ENCODE measurements at regions not wholly inside any gene's neighbourhood (a gene's known extent, or its start where the extent isn't known, plus 50 kb on each side); places are given as distances from the start of the nearest gene placed in this dataset.

DNA sequence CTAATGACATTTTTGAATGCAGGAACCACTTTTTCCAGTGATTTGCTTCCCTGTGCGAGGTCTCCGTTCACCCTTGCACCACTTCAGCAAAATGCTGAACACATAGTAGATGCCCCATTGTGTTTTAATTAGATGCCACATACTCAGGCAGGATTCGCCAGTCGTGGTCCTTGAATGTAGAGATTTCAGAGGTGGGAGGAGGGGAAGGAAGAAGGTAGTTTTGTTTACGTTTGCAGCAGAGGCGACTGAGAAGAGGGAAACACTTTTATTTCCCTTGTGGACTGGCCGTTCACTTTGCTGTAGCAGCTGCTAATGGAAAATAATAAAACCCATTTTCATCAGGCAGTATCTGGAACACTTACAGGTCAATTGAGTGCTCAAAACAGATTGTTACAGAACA is 262.8 kb upstream of the TBL1XR1 start:
- Histone ChIP-seq H3K9ac (ENCODE audit: insufficient read depth, low read depth, low read length) (no peak overlapping the region), H3K4me1 (ENCODE audit: insufficient read depth, low read length) (no peaks in the 10 kb centered on the region), H3K27me3 (ENCODE audit: control insufficient read depth in 1 of 2, insufficient read depth in 2 of 2, low read length in 2 of 2) (no peaks in the 10 kb centered on the region; a peak in 1 of 5 replicates), H3K27ac (ENCODE audit: extremely low read length, insufficient read depth, low read length) (no peak overlapping the region), H3K36me3 (replicated peaks in 1 of 2; ENCODE audit: control insufficient read depth in 1 of 2, insufficient read depth in 2 of 2, low read length in 2 of 2) (no peaks in the 10 kb centered on the region), H3K4me3 (replicated peaks in 1 of 3; ENCODE audit: insufficient read depth in 1 of 3, low read depth in 2 of 3, low read length in 3 of 3) (no peak overlapping the region), H2AFZ (ENCODE audit: low read length) (no peak overlapping the region), H4K20me1 (ENCODE audit: insufficient read depth, low read length) (no peaks in the 10 kb centered on the region), H3K79me2 (ENCODE audit: insufficient read depth, low read length) (no peaks in the 10 kb centered on the region), H3K9me3 (ENCODE audit: low read length) (no peaks in the 10 kb centered on the region), H3K4me2 (ENCODE audit: low read depth, low read length) (no peak overlapping the region)
- 51% methylated on average over 7 of the region's 7 CpGs for WGBS (ENCODE audit: low lambda C conversion rate)
- no peak for FAIRE-seq
- TF ChIP-seq, protein P1, sequence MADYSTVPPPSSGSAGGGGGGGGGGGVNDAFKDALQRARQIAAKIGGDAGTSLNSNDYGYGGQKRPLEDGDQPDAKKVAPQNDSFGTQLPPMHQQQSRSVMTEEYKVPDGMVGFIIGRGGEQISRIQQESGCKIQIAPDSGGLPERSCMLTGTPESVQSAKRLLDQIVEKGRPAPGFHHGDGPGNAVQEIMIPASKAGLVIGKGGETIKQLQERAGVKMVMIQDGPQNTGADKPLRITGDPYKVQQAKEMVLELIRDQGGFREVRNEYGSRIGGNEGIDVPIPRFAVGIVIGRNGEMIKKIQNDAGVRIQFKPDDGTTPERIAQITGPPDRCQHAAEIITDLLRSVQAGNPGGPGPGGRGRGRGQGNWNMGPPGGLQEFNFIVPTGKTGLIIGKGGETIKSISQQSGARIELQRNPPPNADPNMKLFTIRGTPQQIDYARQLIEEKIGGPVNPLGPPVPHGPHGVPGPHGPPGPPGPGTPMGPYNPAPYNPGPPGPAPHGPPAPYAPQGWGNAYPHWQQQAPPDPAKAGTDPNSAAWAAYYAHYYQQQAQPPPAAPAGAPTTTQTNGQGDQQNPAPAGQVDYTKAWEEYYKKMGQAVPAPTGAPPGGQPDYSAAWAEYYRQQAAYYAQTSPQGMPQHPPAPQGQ (CRISPR knock-in tag; IDR thresholded peaks at IDR 0.05; ENCODE audit: borderline replicate concordance) = no peak
- TF ChIP-seq, protein P2, sequence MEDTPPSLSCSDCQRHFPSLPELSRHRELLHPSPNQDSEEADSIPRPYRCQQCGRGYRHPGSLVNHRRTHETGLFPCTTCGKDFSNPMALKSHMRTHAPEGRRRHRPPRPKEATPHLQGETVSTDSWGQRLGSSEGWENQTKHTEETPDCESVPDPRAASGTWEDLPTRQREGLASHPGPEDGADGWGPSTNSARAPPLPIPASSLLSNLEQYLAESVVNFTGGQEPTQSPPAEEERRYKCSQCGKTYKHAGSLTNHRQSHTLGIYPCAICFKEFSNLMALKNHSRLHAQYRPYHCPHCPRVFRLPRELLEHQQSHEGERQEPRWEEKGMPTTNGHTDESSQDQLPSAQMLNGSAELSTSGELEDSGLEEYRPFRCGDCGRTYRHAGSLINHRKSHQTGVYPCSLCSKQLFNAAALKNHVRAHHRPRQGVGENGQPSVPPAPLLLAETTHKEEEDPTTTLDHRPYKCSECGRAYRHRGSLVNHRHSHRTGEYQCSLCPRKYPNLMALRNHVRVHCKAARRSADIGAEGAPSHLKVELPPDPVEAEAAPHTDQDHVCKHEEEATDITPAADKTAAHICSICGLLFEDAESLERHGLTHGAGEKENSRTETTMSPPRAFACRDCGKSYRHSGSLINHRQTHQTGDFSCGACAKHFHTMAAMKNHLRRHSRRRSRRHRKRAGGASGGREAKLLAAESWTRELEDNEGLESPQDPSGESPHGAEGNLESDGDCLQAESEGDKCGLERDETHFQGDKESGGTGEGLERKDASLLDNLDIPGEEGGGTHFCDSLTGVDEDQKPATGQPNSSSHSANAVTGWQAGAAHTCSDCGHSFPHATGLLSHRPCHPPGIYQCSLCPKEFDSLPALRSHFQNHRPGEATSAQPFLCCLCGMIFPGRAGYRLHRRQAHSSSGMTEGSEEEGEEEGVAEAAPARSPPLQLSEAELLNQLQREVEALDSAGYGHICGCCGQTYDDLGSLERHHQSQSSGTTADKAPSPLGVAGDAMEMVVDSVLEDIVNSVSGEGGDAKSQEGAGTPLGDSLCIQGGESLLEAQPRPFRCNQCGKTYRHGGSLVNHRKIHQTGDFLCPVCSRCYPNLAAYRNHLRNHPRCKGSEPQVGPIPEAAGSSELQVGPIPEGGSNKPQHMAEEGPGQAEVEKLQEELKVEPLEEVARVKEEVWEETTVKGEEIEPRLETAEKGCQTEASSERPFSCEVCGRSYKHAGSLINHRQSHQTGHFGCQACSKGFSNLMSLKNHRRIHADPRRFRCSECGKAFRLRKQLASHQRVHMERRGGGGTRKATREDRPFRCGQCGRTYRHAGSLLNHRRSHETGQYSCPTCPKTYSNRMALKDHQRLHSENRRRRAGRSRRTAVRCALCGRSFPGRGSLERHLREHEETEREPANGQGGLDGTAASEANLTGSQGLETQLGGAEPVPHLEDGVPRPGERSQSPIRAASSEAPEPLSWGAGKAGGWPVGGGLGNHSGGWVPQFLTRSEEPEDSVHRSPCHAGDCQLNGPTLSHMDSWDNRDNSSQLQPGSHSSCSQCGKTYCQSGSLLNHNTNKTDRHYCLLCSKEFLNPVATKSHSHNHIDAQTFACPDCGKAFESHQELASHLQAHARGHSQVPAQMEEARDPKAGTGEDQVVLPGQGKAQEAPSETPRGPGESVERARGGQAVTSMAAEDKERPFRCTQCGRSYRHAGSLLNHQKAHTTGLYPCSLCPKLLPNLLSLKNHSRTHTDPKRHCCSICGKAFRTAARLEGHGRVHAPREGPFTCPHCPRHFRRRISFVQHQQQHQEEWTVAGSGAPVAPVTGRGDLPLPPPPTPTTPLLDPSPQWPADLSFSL (CRISPR knock-in tag; IDR thresholded peaks at IDR 0.05) = no peak
- TF ChIP-seq, protein P3, sequence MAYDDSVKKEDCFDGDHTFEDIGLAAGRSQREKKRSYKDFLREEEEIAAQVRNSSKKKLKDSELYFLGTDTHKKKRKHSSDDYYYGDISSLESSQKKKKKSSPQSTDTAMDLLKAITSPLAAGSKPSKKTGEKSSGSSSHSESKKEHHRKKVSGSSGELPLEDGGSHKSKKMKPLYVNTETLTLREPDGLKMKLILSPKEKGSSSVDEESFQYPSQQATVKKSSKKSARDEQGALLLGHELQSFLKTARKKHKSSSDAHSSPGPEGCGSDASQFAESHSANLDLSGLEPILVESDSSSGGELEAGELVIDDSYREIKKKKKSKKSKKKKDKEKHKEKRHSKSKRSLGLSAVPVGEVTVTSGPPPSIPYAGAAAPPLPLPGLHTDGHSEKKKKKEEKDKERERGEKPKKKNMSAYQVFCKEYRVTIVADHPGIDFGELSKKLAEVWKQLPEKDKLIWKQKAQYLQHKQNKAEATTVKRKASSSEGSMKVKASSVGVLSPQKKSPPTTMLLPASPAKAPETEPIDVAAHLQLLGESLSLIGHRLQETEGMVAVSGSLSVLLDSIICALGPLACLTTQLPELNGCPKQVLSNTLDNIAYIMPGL (CRISPR knock-in tag; IDR thresholded peaks at IDR 0.05; ENCODE audit: borderline replicate concordance in 1 of 2, low read depth in 1 of 2) = no peak
- no peak for TF ChIP-seq GTF2F1 (IDR thresholded peaks at IDR 0.05; ENCODE audit: low read length)
- TF ChIP-seq ZNF543 (CRISPR knock-in tag; IDR thresholded peaks at IDR 0.05) = no peak
- no peak for TF ChIP-seq KLF12 (CRISPR knock-in tag; IDR thresholded peaks at IDR 0.05; ENCODE audit: borderline replicate concordance)
- TF ChIP-seq ZNF160 (CRISPR knock-in tag; IDR thresholded peaks at IDR 0.05) = no peak
- TF ChIP-seq ZFYVE20 (CRISPR knock-in tag; IDR thresholded peaks at IDR 0.05; ENCODE audit: borderline replicate concordance, low read depth) = no peak
- TF ChIP-seq, protein P4, sequence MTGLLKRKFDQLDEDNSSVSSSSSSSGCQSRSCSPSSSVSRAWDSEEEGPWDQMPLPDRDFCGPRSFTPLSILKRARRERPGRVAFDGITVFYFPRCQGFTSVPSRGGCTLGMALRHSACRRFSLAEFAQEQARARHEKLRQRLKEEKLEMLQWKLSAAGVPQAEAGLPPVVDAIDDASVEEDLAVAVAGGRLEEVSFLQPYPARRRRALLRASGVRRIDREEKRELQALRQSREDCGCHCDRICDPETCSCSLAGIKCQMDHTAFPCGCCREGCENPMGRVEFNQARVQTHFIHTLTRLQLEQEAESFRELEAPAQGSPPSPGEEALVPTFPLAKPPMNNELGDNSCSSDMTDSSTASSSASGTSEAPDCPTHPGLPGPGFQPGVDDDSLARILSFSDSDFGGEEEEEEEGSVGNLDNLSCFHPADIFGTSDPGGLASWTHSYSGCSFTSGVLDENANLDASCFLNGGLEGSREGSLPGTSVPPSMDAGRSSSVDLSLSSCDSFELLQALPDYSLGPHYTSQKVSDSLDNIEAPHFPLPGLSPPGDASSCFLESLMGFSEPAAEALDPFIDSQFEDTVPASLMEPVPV (CRISPR knock-in tag; IDR thresholded peaks at IDR 0.05) = no peak
- TF ChIP-seq SMC3 (IDR thresholded peaks at IDR 0.05; ENCODE audit: low read length) = no peak
- no peak for TF ChIP-seq RFX5 (IDR thresholded peaks at IDR 0.05; ENCODE audit: low read depth, low read length)
- intact Hi-C loops (cut with micrococcal nuclease; ENCODE audit: unreplicated experiment) (no loop called here), in situ Hi-C loops (cut with HindIII; ENCODE audit: extremely low pct_ligation_motif_present, low pct_unique_long_range_greater_than_20kb) (no loop called here)
- BruUV-seq (replicated peaks) = no TSS peak
- no peak for ATAC-seq
- POLR2A ChIA-PET = no interaction called here
- no peak for DNase-seq (ENCODE audit: low spot score)
- CTCF ChIA-PET (ENCODE audit: low intra/inter-chr PET ratio, low total read pairs) = no interaction called here
